ENCODE measurements at regions not wholly inside any gene's neighbourhood (a gene's known extent, or its start where the extent isn't known, plus 50 kb on each side); places are given as distances from the start of the nearest gene placed in this dataset.

DNA sequence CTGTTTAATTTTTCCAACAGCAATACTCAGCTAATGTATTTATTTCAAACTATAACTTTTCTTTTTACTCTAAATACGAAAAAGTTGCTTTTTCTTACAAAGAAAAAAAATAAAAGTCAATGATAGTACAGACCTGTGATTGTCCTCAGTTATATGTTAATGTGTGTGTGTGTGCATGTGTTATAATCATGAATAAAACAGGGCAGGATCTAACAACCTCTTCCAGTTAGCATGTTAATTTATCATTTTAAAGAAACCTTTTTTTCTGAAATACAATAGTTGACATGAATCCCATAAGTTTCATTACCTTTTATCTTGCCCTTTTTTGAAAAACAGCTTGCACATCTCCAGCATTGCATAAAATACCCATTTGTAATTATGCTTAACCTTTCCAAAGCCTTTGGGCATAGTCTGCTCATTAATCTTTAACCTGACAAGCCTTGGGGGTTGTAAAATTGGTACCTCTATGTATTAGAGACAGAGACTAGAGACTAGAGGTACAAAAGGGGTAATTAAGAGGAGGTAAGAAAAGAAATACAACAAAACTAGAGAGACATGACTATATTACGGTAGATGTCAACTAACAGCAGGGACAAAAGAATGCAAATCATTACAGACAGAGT lies 828.1 kb downstream of the OLFM4 start:
- no peak for TF ChIP-seq POU5F1 (IDR thresholded peaks at IDR 0.05; ENCODE audit: low read depth, low read length)
- TF ChIP-seq EP300 (IDR thresholded peaks at IDR 0.05; ENCODE audit: borderline replicate concordance in 1 of 2, low read depth in 2 of 2, low read length in 2 of 2), result no peak
- no peak for TF ChIP-seq SIRT6 (IDR thresholded peaks at IDR 0.05; ENCODE audit: low read length)
- TF ChIP-seq JUND (IDR thresholded peaks at IDR 0.05; ENCODE audit: low read length), result no peak
